HEK293T (cell line): ENCODE measurements at regions not wholly inside any gene's neighbourhood (a gene's known extent, or its start where the extent isn't known, plus 50 kb on each side); places are given as distances from the start of the nearest gene placed in this dataset.

Experiments
- ARNT ChIP-seq: fragments of 450-650 bp; IDR thresholded peaks from 2 replicates; pipeline ENCODE4 v1.6.1; 2017; ENCODE audit warnings: mild to moderate bottlenecking
- BHLHE40 ChIP-seq: fragments of 450-650 bp; IDR thresholded peaks from 2 replicates; pipeline ENCODE4 v1.6.1; 2016; ENCODE audit warnings: mild to moderate bottlenecking, moderate library complexity, borderline replicate concordance
- CTBP1 ChIP-seq: fragments of 450-650 bp; IDR thresholded peaks from 2 replicates; pipeline ENCODE4 v1.6.1; 2016; ENCODE audit warnings: borderline replicate concordance
- ELF4 ChIP-seq: fragments of 450-650 bp; IDR thresholded peaks from 2 replicates; pipeline ENCODE4 v1.6.1; 2017; ENCODE audit warnings: antibody characterized with exemption
- FOXK2 ChIP-seq: fragments of 450-650 bp; IDR thresholded peaks from 2 replicates; pipeline ENCODE4 v1.6.1; 2016; ENCODE audit warnings: mild to moderate bottlenecking
- FOXM1 ChIP-seq: fragments of 450-650 bp; IDR thresholded peaks from 2 replicates; pipeline ENCODE4 v1.6.1; 2017; ENCODE audit warnings: mild to moderate bottlenecking, borderline replicate concordance
- HDGF ChIP-seq: fragments of 450-650 bp; IDR thresholded peaks from 2 replicates; pipeline ENCODE4 v1.6.1; 2017; ENCODE audit warnings: antibody characterized with exemption, borderline replicate concordance
- L3MBTL2 ChIP-seq: fragments of 450-650 bp; conservative IDR thresholded peaks from 2 replicates; pipeline ENCODE4 v1.6.1; 2016; ENCODE audit warnings: mild to moderate bottlenecking
- NFRKB ChIP-seq: fragments of 450-650 bp; IDR thresholded peaks from 2 replicates; pipeline ENCODE4 v1.6.1; 2016; ENCODE audit warnings: mild to moderate bottlenecking, moderate library complexity
- SP1 ChIP-seq: fragments of 450-650 bp; IDR thresholded peaks from 2 replicates; pipeline ENCODE4 v1.6.1; 2017
- SUZ12 ChIP-seq: fragments of 450-650 bp; IDR thresholded peaks from 2 replicates; pipeline ENCODE4 v1.6.1; 2016; ENCODE audit warnings: mild to moderate bottlenecking
- TARDBP ChIP-seq: fragments of 450-650 bp; IDR thresholded peaks from 2 replicates; pipeline ENCODE4 v1.6.1; 2016
- ZNF384 ChIP-seq: fragments of 450-650 bp; IDR thresholded peaks from 2 replicates; pipeline ENCODE4 v1.6.1; 2016

- TF ChIP-seq SUZ12 (no peak), HDGF (no peak), FOXM1 (no peak), NFRKB (no peak), TARDBP (no peak), ARNT (no peak), SP1 (no peak), ELF4 (no peak), BHLHE40 (no peak), L3MBTL2 (no peak), CTBP1 (no peak), FOXK2 (no peak), ZNF384 (no peak)
Observed at GRCh38 chr4:126834854-126835253, 797.9 kb upstream of the INTU start.
